Panc1 (cell line): ENCODE measurements at regions not wholly inside any gene's neighbourhood (a gene's known extent, or its start where the extent isn't known, plus 50 kb on each side); places are given as distances from the start of the nearest gene placed in this dataset.

Experiments used
- CTCF ChIP-seq: fragments of 450-650 bp; IDR thresholded peaks from 2 replicates; pipeline ENCODE4 v1.5.1; 2017; ENCODE audit warnings: mild to moderate bottlenecking
- POLR2AphosphoS5 ChIP-seq: IDR thresholded peaks from 2 replicates; pipeline ENCODE4 v1.6.1; 2012; ENCODE audit warnings: mild to moderate bottlenecking, low read depth, low read length, moderate library complexity
- REST ChIP-seq, 2 experiments: IDR thresholded peaks; 2 replicates each; pipeline ENCODE4 v1.6.1; 2011 to 2012; ENCODE audit warnings: low read depth in 2 of 2, control low read depth in 1 of 2, low read length in 1 of 2, mild to moderate bottlenecking in 1 of 2, moderate library complexity in 1 of 2; ENCODE audit not compliant: insufficient read depth in 1 of 2
- SIN3A ChIP-seq: IDR thresholded peaks from 2 replicates; pipeline ENCODE4 v1.6.1; 2012; ENCODE audit warnings: low read depth, mild to moderate bottlenecking, low read length, moderate library complexity, borderline replicate concordance; ENCODE audit not compliant: insufficient read depth

DNA sequence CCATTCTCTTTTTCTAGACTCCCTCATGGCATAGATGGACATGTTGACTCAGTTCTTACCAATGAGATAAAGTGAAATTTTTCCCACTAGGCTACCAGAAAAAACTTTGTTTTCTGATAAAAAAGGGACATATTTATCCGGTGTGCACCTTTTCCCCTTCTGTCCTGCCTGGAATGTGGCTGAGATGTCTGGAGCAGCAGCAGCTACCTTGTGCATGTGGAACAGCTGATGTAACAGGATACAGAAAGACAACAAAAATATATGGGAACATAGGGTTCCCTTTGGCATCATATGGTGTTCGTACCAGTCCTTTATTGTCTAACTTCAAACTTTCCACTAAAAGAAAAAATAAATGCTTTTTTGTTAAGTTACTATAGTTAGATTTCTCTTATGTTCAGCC, 460.2 kb upstream of the HS6ST1 start:
- TF ChIP-seq CTCF: no peak
- no peak for TF ChIP-seq POLR2AphosphoS5
- no peak for TF ChIP-seq REST (IDR thresholded peaks at IDR 0.05; ENCODE audit: insufficient read depth in 1 of 2, low read depth in 2 of 2, low read length in 1 of 2)
- no peak for TF ChIP-seq SIN3A
